ENCODE measurements at regions not wholly inside any gene's neighbourhood (a gene's known extent, or its start where the extent isn't known, plus 50 kb on each side); places are given as distances from the start of the nearest gene placed in this dataset.
"Not testable (repeated sequence)": the region's sequence is repeated elsewhere in the genome, so short reads cannot be mapped to it uniquely, and the experiment has no call there.

DNA sequence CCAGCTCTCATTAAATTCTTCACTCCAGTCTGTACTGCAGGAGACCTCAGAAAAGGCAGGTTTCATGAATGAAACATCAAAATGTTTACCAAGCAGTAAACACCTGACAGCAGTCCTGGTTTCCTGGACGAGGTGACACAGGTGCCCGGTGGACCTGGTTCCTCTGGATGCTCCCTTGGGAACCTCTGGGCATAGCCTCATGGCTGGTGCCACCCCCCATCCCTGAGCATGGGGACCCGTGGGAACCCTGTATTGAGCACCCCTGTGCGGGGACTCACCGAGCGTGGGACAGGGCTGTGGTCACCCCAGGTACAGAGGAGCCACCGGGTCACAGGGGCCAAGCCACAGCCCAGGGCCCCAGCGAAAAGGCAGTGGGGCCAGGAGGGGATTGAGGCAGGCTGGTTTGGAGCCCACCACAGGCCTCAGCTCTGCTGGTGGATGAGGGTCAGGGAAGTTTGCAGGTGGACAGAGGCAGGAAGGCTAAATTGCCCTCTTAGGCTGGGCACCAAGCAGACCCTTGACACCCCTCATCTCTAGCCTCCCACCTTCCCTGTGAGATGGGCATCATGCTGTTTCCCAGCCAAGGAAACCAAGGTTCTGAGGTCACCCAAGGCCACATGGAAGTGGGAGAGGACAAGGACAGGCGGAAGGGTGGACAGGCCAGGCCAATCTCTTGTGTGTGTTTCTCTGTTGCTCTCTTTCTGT is 158.4 kb downstream of the PTPRU start:
- no peak for DNase-seq

DNA sequence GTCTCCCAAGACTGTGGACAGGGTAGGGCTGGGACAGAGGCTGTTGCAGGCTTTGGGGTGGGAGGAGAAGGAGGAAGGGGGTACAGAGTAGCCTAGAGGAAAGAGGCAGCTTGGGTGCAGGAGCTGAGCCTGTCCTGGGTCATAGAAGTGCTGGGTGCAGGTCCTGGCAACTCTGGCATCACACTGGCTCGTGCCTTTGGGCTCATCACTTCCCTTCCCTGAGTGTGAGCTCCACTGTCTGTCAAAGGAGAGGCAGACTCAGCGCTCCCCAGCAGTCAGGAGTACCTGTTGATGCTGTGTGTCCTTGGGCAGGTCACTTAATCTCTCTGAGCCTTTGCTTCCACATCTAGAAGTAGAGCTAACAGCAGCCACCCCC is 157.1 kb downstream of the PTPRU start:
- no peak for DNase-seq

- DNase-seq, result no peak
These were observed 156.4 kb downstream of the PTPRU start for GRCh38 chr1:29392486-29393450.

DNA sequence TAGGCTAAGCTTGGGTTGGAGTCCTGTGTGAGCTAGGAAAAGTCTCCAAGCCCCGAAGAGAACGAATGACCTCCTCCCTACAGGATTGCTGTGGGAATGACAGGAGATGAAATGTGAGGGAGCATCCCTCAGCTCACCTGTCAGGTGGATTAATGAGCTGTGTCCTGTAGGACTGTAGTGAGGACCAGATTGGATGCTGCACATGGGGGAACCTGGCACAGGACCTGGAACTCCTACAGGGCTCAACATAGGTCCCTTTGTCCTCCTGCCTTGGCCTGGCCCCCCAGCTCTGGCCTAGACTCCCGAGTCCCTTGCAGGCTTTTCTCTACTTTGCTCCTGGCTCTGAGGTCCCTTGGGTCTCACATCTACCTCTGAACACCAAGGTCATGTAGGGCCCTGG is 155.7 kb downstream of the PTPRU start:
- DNase-seq, result no peak

- no peak for DNase-seq
These were observed 155.1 kb downstream of the PTPRU start for GRCh38 chr1:29391362-29391880.

GRCh38 chr1:29390491-29391361 is 154.4 kb downstream of the PTPRU start:
- DNase-seq, result no peak

GRCh38 chr1:29390075-29390474 is 153.8 kb downstream of the PTPRU start:
- no peak for DNase-seq

DNA sequence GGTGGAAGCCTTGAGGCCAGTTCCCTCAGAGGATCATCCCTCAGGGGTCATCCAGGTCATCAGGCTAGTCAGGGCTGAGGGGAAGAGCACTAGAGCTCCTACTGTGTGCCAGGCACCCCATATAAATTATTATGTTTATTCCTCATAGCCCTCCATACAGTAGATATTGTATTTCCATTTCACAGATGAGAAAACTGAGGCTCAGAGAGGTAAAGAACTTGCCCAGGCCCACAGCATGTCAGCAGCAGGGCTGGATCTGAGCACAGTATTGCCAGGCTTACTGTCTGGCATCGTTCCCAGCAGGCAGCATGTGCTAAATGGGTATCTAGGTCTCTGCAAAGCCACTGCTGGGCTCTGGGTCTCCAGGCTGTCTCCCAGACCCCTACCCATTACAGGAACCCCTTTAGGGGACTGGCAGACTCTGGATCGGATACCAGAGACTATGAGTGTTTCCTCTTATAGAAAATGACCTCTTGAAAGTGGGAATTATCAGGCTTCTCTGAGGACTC is 153.3 kb downstream of the PTPRU start:
- no peak for DNase-seq

GRCh38 chr1:29388884-29389283 is 152.6 kb downstream of the PTPRU start:
- no peak for DNase-seq

- no peak for DNase-seq
These were observed 151.8 kb downstream of the PTPRU start for GRCh38 chr1:29388170-29388569.

DNA sequence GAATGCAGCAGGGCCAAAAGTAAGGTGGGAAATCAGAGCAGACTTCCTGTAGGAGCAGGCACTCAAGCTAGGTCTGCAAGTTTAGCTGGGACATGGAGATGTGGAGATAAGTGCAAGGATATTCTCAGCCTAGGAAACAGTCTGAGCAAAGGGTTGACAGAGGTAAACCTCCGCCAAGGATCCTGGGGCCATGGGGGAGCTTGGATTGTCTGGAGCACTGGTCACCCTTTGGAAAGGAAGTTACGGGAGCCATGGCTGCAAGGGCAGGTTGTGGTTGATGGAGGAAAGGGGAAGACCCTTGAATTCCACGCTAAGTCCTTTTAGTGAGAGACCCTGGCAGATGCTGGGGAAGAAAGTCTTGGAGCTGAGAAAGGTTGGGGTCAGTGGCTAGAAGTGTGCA is 150.9 kb downstream of the PTPRU start:
- no peak for DNase-seq

DNA sequence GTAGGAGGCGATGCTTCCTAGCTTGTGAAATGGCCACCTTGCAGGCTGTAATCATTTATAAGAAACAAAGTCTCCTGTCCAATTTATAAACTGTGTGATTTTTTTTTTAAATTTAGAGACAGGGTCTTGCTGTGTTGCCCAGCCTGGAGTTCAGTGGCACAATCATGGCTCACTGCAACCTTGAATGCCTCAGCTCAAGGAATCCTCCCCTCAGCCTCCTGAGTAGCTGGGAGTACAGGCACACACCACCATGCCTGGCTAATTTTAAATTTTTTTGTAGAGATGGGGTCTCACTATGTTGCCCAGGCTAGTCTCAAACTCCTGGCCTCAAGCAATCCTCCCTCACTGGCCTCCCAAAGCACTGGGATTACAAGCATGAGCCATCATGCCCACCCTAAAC is 150.1 kb downstream of the PTPRU start:
- not testable (repeated sequence) for DNase-seq

- DNase-seq, result no peak
These were observed 149.6 kb downstream of the PTPRU start for GRCh38 chr1:29385966-29386365.

- DNase-seq, result no peak
These were observed 148.2 kb downstream of the PTPRU start for GRCh38 chr1:29384496-29385015.

- DNase-seq, result no peak
These were observed 147.5 kb downstream of the PTPRU start for GRCh38 chr1:29383746-29384371.

DNA sequence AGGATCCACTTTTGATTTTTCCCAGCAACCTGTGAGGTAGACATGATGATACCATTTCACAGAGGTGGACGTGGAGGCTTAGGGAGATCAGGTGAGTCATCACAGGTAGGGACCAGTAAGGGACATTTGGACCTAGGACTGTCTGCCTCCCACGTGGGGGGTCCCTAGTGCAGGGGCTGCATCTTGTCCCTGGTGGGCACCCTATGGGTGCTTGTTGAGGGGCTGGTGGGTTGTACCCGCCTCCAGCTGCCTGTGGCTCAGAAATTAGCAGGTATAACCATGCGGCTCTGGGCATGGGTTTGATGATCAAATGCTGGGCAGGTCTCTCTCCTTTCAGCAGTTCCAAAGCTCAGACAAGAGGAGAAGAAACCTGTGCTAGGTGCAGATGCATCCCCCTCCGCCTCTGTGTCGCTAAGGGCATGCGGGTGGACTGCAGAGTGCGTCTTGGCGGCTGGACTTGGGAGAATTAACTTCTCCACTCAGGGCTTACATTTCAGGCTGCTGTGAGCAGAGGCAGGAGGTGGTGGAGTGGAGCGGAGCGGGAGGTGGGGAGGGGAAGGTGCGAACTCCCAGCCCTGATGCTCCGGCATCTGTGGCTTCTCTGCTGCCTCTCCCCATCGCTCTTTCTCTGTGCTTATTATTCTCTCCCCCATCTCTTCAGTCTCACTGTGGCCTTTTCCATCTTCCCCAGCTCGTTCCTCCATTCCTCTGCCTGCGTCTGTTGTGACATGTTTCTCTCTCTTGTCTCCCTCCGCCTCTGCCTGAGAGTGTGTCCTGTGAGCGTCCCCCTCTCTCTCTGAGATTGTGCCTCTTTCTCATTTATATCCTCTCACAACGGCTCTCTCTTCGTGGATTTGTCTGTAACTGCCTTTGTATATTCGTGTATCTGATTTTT is 146.8 kb downstream of the PTPRU start:
- no peak for DNase-seq

DNA sequence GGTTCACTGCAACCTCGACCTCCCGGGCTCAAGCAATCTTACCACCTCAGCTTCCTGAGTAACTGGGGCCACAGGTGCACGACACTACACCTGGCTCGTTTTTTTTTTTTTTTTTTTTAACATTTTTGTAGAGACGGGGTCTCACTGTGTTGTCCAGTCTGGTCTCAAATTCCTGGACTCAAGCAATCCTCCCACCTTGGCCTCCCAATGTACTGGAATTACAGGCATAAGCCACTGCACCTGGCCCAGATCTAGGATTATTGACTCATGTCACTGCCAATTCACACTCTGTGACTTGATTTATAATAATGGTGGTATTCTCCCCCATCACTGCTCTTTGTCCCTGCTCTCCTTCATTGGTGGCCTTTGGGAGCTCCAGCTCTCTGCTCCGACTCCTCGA is 145.1 kb downstream of the PTPRU start:
- DNase-seq, result no peak

- DNase-seq, result no peak
These were observed 144.2 kb downstream of the PTPRU start for GRCh38 chr1:29380532-29380931.

GRCh38 chr1:29379443-29380073 is 143.2 kb downstream of the PTPRU start:
- no peak for DNase-seq

Measured in CD4-positive, alpha-beta T cell treated with Interleukin-21 for 1 hour (primary cell).